Left ventricle myocardium inferior (tissue), 1 donor: ENCODE measurements at regions not wholly inside any gene's neighbourhood (a gene's known extent, or its start where the extent isn't known, plus 50 kb on each side); places are given as distances from the start of the nearest gene placed in this dataset.
A peak's percentile ranks its signal among the peaks of the same experiment; 100 is the strongest.

Experiments
- DNase-seq: peaks from one replicate; pipeline ENCODE4 v3.0.0-alpha.2; 2020
- H3K27ac ChIP-seq: fragments of 200-600 bp; replicated peaks from 2 replicates; pipeline ENCODE4 v1.8.0; 2021
- H3K27me3 ChIP-seq: fragments of 200-600 bp; 2 replicates; pipeline ENCODE4 v1.8.0; 2021; ENCODE audit warnings: low read depth
- H3K36me3 ChIP-seq: fragments of 200-600 bp; 2 replicates; pipeline ENCODE4 v1.8.0; 2021
- H3K4me1 ChIP-seq: fragments of 200-600 bp; 2 replicates; pipeline ENCODE4 v1.8.0; 2021
- H3K4me3 ChIP-seq: fragments of 200-600 bp; 2 replicates; pipeline ENCODE4 v1.8.0; 2021; ENCODE audit warnings: mild to moderate bottlenecking, moderate library complexity
- H3K9me3 ChIP-seq: fragments of 200-600 bp; replicated peaks from 2 replicates; pipeline ENCODE4 v1.8.0; 2021
- intact Hi-C: fragments of 100-400 bp; cut with micrococcal nuclease; formaldehyde crosslinking; loops from one replicate; pipeline ENCODE4 v1.11.0; 2022
- TF ChIP-seq, protein P1 (sequence below): fragments of 200-600 bp; IDR thresholded peaks from 2 replicates; pipeline ENCODE4 v1.8.0; 2021; ENCODE audit warnings: antibody characterized with exemption, mild to moderate bottlenecking, borderline replicate concordance
- donor health status: DM: no; HTN: yes; CAD: no; lungs with severe emphysema.

- Histone ChIP-seq H3K4me3 (no peak overlapping the region), H3K9me3 (peaks cover 5% of the 10 kb centered on the region), H3K27ac (no peak overlapping the region), H3K36me3 (no peaks in the 10 kb centered on the region), H3K4me1 (no peaks in the 10 kb centered on the region), H3K27me3 (peaks cover under 1% of the 10 kb centered on the region)
- TF ChIP-seq, protein P1, sequence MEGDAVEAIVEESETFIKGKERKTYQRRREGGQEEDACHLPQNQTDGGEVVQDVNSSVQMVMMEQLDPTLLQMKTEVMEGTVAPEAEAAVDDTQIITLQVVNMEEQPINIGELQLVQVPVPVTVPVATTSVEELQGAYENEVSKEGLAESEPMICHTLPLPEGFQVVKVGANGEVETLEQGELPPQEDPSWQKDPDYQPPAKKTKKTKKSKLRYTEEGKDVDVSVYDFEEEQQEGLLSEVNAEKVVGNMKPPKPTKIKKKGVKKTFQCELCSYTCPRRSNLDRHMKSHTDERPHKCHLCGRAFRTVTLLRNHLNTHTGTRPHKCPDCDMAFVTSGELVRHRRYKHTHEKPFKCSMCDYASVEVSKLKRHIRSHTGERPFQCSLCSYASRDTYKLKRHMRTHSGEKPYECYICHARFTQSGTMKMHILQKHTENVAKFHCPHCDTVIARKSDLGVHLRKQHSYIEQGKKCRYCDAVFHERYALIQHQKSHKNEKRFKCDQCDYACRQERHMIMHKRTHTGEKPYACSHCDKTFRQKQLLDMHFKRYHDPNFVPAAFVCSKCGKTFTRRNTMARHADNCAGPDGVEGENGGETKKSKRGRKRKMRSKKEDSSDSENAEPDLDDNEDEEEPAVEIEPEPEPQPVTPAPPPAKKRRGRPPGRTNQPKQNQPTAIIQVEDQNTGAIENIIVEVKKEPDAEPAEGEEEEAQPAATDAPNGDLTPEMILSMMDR = no peak
- DNase-seq = no peak
- intact Hi-C loops = no loop called here
These were observed 62.1 kb upstream of the SMIM21 start for GRCh38 chr18:75489493-75490190.

- TF ChIP-seq, protein P1 = no peak
- Histone ChIP-seq H3K9me3 (peaks cover 38% of the 10 kb centered on the region), H3K27me3 (no peaks in the 10 kb centered on the region), H3K4me3 (no peak overlapping the region), H3K4me1 (no peaks in the 10 kb centered on the region), H3K36me3 (no peaks in the 10 kb centered on the region), H3K27ac (no peak overlapping the region)
- intact Hi-C loops = no loop called here
- no peak for DNase-seq
These were observed 56.2 kb upstream of the SMIM21 start for GRCh38 chr18:75483662-75484061.

DNA sequence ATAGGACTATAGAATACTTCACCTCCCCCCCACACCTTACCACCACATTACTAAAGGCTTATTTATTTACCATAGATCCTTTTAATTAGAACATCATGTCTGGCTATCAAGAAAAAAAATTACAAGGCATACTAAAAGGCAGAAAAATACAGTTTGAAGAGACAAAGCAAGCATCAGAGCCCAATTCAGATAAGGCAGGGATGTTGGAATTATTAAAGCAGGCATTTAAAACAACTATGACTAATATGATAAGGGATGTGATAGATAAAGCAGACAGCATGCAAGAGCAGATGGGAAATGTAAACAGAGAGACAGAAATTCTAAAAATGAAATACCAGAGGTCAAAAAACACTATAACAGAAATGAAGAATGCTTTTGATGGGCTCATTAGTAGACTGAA, 55.4 kb upstream of the SMIM21 start:
- DNase-seq = no peak
- intact Hi-C loops = no loop called here
- H3K9me3 ChIP-seq = peaks cover 38% of the 10 kb centered on the region
- no peaks in the 10 kb centered on the region for H3K36me3 ChIP-seq
- no peak overlapping the region for H3K27ac ChIP-seq
- H3K4me3 ChIP-seq = no peak overlapping the region
- TF ChIP-seq, protein P1 = no peak
- no peaks in the 10 kb centered on the region for H3K27me3 ChIP-seq
- no peaks in the 10 kb centered on the region for H3K4me1 ChIP-seq

DNA sequence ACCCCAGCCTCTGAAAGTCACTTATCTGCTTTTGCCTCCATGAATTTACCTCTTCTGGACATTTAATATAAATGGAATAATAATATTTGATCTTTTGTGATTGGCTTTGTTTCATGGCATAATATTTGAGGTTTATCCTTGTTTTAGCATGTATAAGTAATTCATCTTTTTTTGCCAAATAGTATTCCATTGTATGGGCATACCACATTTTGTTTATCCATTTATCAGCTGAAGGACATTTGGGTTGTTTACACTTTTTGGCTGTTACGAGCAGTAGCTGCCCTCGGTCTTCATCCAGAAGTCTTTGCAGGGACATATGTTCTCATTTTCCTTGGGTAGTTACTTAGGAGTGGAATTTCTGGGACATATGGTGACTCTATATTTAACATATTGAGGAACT, 53.0 kb upstream of the SMIM21 start:
- Histone ChIP-seq H3K4me1 (no peaks in the 10 kb centered on the region), H3K36me3 (no peaks in the 10 kb centered on the region), H3K4me3 (no peak overlapping the region), H3K27ac (no peak overlapping the region), H3K27me3 (no peaks in the 10 kb centered on the region), H3K9me3 (peaks cover 38% of the 10 kb centered on the region)
- no peak for DNase-seq
- TF ChIP-seq, protein P1 = no peak
- intact Hi-C loops = no loop called here

GRCh38 chr18:75478996-75479880, 51.7 kb upstream of the SMIM21 start:
- DNase-seq = no peak
- H3K36me3 ChIP-seq = no peaks in the 10 kb centered on the region
- H3K27me3 ChIP-seq = no peaks in the 10 kb centered on the region
- TF ChIP-seq, protein P1 = peak; percentile 74
- H3K4me1 ChIP-seq = no peaks in the 10 kb centered on the region
- intact Hi-C loops = loop anchor here (2.0 kb wide), 1 partner anchor 826 kb away; no protein-coding TSS in a partner anchor
- no peak overlapping the region for H3K27ac ChIP-seq
- peaks cover 30% of the 10 kb centered on the region for H3K9me3 ChIP-seq
- no peak overlapping the region for H3K4me3 ChIP-seq
